Type B pancreatic cell (in vitro differentiated cells): ENCODE measurements at regions not wholly inside any gene's neighbourhood (a gene's known extent, or its start where the extent isn't known, plus 50 kb on each side); places are given as distances from the start of the nearest gene placed in this dataset.

Source experiments
- DNase-seq: peaks from one replicate; pipeline ENCODE4 v3.0.0; 2021; ENCODE audit warnings: mixed read lengths; ENCODE audit not compliant: unreplicated experiment; ENCODE audit errors: extremely low spot score
- H3K27ac Mint-ChIP-seq: 2 replicates; pipeline ENCODE4 v1.8.0; 2021; ENCODE audit warnings: mild to moderate bottlenecking, mixed read lengths
- H3K27me3 Mint-ChIP-seq: 2 replicates; pipeline ENCODE4 v1.8.0; 2021; ENCODE audit warnings: mixed read lengths
- H3K36me3 Mint-ChIP-seq: 2 replicates; pipeline ENCODE4 v1.8.0; 2021; ENCODE audit warnings: mixed read lengths
- H3K4me1 Mint-ChIP-seq: one replicate; pipeline ENCODE4 v1.8.0; 2021; ENCODE audit warnings: mixed read lengths; ENCODE audit not compliant: unreplicated experiment
- H3K4me3 Mint-ChIP-seq: 2 replicates; pipeline ENCODE4 v1.8.0; 2021; ENCODE audit warnings: mild to moderate bottlenecking, mixed read lengths
- H3K9me3 Mint-ChIP-seq: 2 replicates; pipeline ENCODE4 v1.8.0; 2021; ENCODE audit warnings: mixed read lengths
- CTCF ChIP-seq: fragments of 200-600 bp; sonication (generic); conservative IDR thresholded peaks from 2 replicates; pipeline ENCODE4 v1.5.0; 2021; ENCODE audit warnings: antibody characterized with exemption, mild to moderate bottlenecking

GRCh38 chr10:78288663-78289062 is 255.0 kb downstream of the RPS24 start:
- Mint-ChIP-seq H3K9me3 (no peaks in the 10 kb centered on the region), H3K27me3 (peaks cover 7% of the 10 kb centered on the region), H3K36me3 (no peaks in the 10 kb centered on the region), H3K4me3 (no peak overlapping the region), H3K4me1 (peaks cover 49% of the 10 kb centered on the region), H3K27ac (no peak overlapping the region)
- no peak for DNase-seq
- TF ChIP-seq CTCF = no peak

- Mint-ChIP-seq H3K27me3 (peaks cover 7% of the 10 kb centered on the region), H3K4me3 (no peak overlapping the region), H3K36me3 (no peaks in the 10 kb centered on the region), H3K27ac (no peak overlapping the region), H3K9me3 (no peaks in the 10 kb centered on the region), H3K4me1 (peaks cover 49% of the 10 kb centered on the region)
- TF ChIP-seq CTCF = peak; percentile 30
- no peak for DNase-seq
Observed at GRCh38 chr10:78290131-78290750, 256.6 kb downstream of the RPS24 start.

GRCh38 chr10:78291722-78292121 is 258.1 kb downstream of the RPS24 start:
- H3K36me3 Mint-ChIP-seq = no peaks in the 10 kb centered on the region
- no peak overlapping the region for H3K4me3 Mint-ChIP-seq
- DNase-seq = no peak
- H3K4me1 Mint-ChIP-seq = peaks cover 54% of the 10 kb centered on the region
- no peak for TF ChIP-seq CTCF
- no peaks in the 10 kb centered on the region for H3K9me3 Mint-ChIP-seq
- H3K27me3 Mint-ChIP-seq = peaks cover 7% of the 10 kb centered on the region
- H3K27ac Mint-ChIP-seq = no peak overlapping the region

GRCh38 chr10:78292250-78292981 is 258.8 kb downstream of the RPS24 start:
- H3K27ac Mint-ChIP-seq = no peak overlapping the region
- no peak for TF ChIP-seq CTCF
- DNase-seq = no peak
- no peaks in the 10 kb centered on the region for H3K36me3 Mint-ChIP-seq
- H3K27me3 Mint-ChIP-seq = peaks cover 7% of the 10 kb centered on the region
- H3K4me1 Mint-ChIP-seq = peaks cover 47% of the 10 kb centered on the region
- no peaks in the 10 kb centered on the region for H3K9me3 Mint-ChIP-seq
- no peak overlapping the region for H3K4me3 Mint-ChIP-seq

GRCh38 chr10:78292982-78293865 is 259.6 kb downstream of the RPS24 start:
- H3K36me3 Mint-ChIP-seq = no peaks in the 10 kb centered on the region
- peak overlapping the region; percentile 75 for H3K27ac Mint-ChIP-seq
- H3K4me3 Mint-ChIP-seq = peak overlapping the region; percentile 73
- DNase-seq = no peak
- H3K27me3 Mint-ChIP-seq = peaks cover 3% of the 10 kb centered on the region
- peaks cover 41% of the 10 kb centered on the region for H3K4me1 Mint-ChIP-seq
- no peaks in the 10 kb centered on the region for H3K9me3 Mint-ChIP-seq
- no peak for TF ChIP-seq CTCF
